IMR-90 (cell line): ENCODE measurements at regions not wholly inside any gene's neighbourhood (a gene's known extent, or its start where the extent isn't known, plus 50 kb on each side); places are given as distances from the start of the nearest gene placed in this dataset.

Experiments used
- ATAC-seq: fragments of 200-7000 bp; cut with Tn5 transposase; 2 replicates; pipeline ENCODE4 v1.9.1; 2020; ENCODE audit warnings: low read depth, mild to moderate bottlenecking, moderate library complexity
- BruUV-seq: library from RNA; stranded (reverse); fragments of 400-500 nt; replicated peaks from 2 replicates; lab custom pipeline; 2021; lab: Mats Ljungman, UMichigan
- CTCF ChIA-PET: fragments of 300-600 bp; formaldehyde crosslinking; extraction: SDS; loops from one replicate; lab custom pipeline; 2021; ENCODE audit warnings: antibody characterized with exemption; lab: Yijun Ruan, JAX
- POLR2A ChIA-PET: fragments of 300-600 bp; sonication (Branson Sonifier 250); formaldehyde crosslinking; loops from one replicate; lab custom pipeline; 2022; ENCODE audit warnings: antibody characterized with exemption; ENCODE audit not compliant: unreplicated experiment; lab: Charles Lee
- DNase-seq: peaks from one replicate; pipeline ENCODE4 v3.0.0; 2013
- H2AFZ ChIP-seq: replicated peaks from 2 replicates; pipeline ENCODE3; 2013; ENCODE audit warnings: low read length, mild to moderate bottlenecking; ENCODE audit not compliant: poor library complexity
- H2AK5ac ChIP-seq: 2 replicates; pipeline ENCODE4 v1.6.1; 2013; ENCODE audit warnings: low read depth, low read length, inconsistent platforms
- H2AK9ac ChIP-seq: replicated peaks from 2 replicates; pipeline ENCODE3; 2013; ENCODE audit warnings: mild to moderate bottlenecking, low read depth, low read length, moderate library complexity; ENCODE audit not compliant: poor library complexity
- H2BK120ac ChIP-seq: 2 replicates; pipeline ENCODE4 v1.6.1; 2013; ENCODE audit warnings: low read depth, low read length, inconsistent platforms
- H2BK15ac ChIP-seq: 3 replicates; pipeline ENCODE4 v1.6.1; 2013; ENCODE audit warnings: low read depth, low read length, inconsistent platforms
- H2BK20ac ChIP-seq: 2 replicates; pipeline ENCODE4 v1.6.1; 2013; ENCODE audit warnings: low read depth, mild to moderate bottlenecking, inconsistent platforms, low read length, moderate library complexity
- H2BK5ac ChIP-seq: 2 replicates; pipeline ENCODE4 v1.6.1; 2013; ENCODE audit warnings: mild to moderate bottlenecking, low read depth, low read length, inconsistent platforms; ENCODE audit not compliant: poor library complexity, severe bottlenecking
- H3K14ac ChIP-seq: replicated peaks from 2 replicates; pipeline ENCODE4 v1.6.1; 2013; ENCODE audit warnings: low read depth, low read length, inconsistent platforms
- H3K18ac ChIP-seq: 2 replicates; pipeline ENCODE4 v1.6.1; 2013; ENCODE audit warnings: low read depth, low read length, control low read depth
- H3K23ac ChIP-seq: 2 replicates; pipeline ENCODE4 v1.6.1; 2013; ENCODE audit warnings: low read depth, low read length, inconsistent platforms
- H3K27ac ChIP-seq: 2 replicates; pipeline ENCODE4 v1.5.1; 2013; ENCODE audit warnings: mild to moderate bottlenecking, control low read depth, low read length; ENCODE audit not compliant: insufficient read depth
- H3K27me3 ChIP-seq: 2 replicates; pipeline ENCODE4 v1.6.1; 2013; ENCODE audit warnings: low read length; ENCODE audit not compliant: control insufficient read depth, insufficient read depth
- H3K36me3 ChIP-seq: 2 replicates; pipeline ENCODE4 v1.6.1; 2013; ENCODE audit warnings: low read length, mixed read lengths; ENCODE audit not compliant: control insufficient read depth, insufficient read depth
- H3K4ac ChIP-seq: 2 replicates; pipeline ENCODE4 v1.6.1; 2013; ENCODE audit warnings: low read depth, low read length, inconsistent platforms
- H3K4me1 ChIP-seq: 2 replicates; pipeline ENCODE4 v1.6.1; 2013; ENCODE audit warnings: low read length, mixed read lengths; ENCODE audit not compliant: control insufficient read depth, insufficient read depth
- H3K4me2 ChIP-seq: 2 replicates; pipeline ENCODE4 v1.6.1; 2013; ENCODE audit warnings: low read depth, mild to moderate bottlenecking, control low read depth, low read length, moderate library complexity
- H3K4me3 ChIP-seq: 2 replicates; pipeline ENCODE4 v1.5.1; 2013; ENCODE audit warnings: low read depth, mild to moderate bottlenecking, control low read depth, low read length, moderate library complexity; ENCODE audit not compliant: insufficient read depth
- H3K56ac ChIP-seq: 2 replicates; pipeline ENCODE4 v1.6.1; 2013; ENCODE audit warnings: low read length, inconsistent platforms; ENCODE audit not compliant: insufficient read depth; ENCODE audit errors: extremely low read depth
- H3K79me1 ChIP-seq, 2 experiments: 2 replicates each; pipeline ENCODE4 v1.6.1; 2013; ENCODE audit warnings: low read length in 2 of 2, inconsistent platforms in 1 of 2, low read depth in 1 of 2
- H3K9ac ChIP-seq: 2 replicates; pipeline ENCODE4 v1.6.1; 2013; ENCODE audit warnings: low read depth, low read length, control low read depth
- H3K9me1 ChIP-seq: 2 replicates; pipeline ENCODE4 v1.6.1; 2013; ENCODE audit warnings: low read length, inconsistent platforms; ENCODE audit not compliant: insufficient read depth
- H3K9me3 ChIP-seq: 2 replicates; pipeline ENCODE4 v1.6.1; 2013; ENCODE audit warnings: low read length; ENCODE audit not compliant: control insufficient read depth, insufficient read depth
- H4K20me1 ChIP-seq: 2 replicates; pipeline ENCODE4 v1.6.1; 2013; ENCODE audit warnings: low read length, inconsistent platforms; ENCODE audit not compliant: insufficient read depth
- H4K5ac ChIP-seq: 2 replicates; pipeline ENCODE4 v1.6.1; 2013; ENCODE audit warnings: mild to moderate bottlenecking, low read depth, low read length, control low read depth
- H4K8ac ChIP-seq, 2 experiments: 2 replicates each; pipeline ENCODE4 v1.6.1; 2013; ENCODE audit warnings: low read depth in 2 of 2, low read length in 2 of 2, control low read depth in 1 of 2, inconsistent platforms in 1 of 2
- H4K91ac ChIP-seq: 2 replicates; pipeline ENCODE4 v1.6.1; 2013; ENCODE audit warnings: low read depth, low read length, inconsistent platforms; ENCODE audit not compliant: insufficient read depth
- CEBPB ChIP-seq: IDR thresholded peaks from 2 replicates; pipeline ENCODE4 v1.6.1; 2012; ENCODE audit warnings: low read depth, low read length, improper control_type of control experiment
- CHD1 ChIP-seq: IDR thresholded peaks from 2 replicates; pipeline ENCODE4 v1.6.1; 2012; ENCODE audit warnings: low read depth, low read length, improper control_type of control experiment
- FOS ChIP-seq: fragments of 150-350 bp; IDR thresholded peaks from 2 replicates; pipeline ENCODE4 v1.6.1; 2016; ENCODE audit warnings: low read depth, low read length
- MAFK ChIP-seq: IDR thresholded peaks from 2 replicates; pipeline ENCODE4 v1.6.1; 2012; ENCODE audit warnings: low read depth, low read length, improper control_type of control experiment
- MAZ ChIP-seq: IDR thresholded peaks from 2 replicates; pipeline ENCODE4 v1.6.1; 2012; ENCODE audit warnings: low read depth, mild to moderate bottlenecking, low read length, improper control_type of control experiment, moderate library complexity, borderline replicate concordance
- RCOR1 ChIP-seq: IDR thresholded peaks from 2 replicates; pipeline ENCODE4 v1.6.1; 2012; ENCODE audit warnings: mild to moderate bottlenecking, low read length, improper control_type of control experiment; ENCODE audit not compliant: insufficient replicate concordance
- WGBS, 2 experiments: methylation state at CpG; one replicate each; pipeline versions ENCODE4 v1.1.5 to v1.1.7; 2013; ENCODE audit warnings: missing lambda C conversion rate in 2 of 2; ENCODE audit not compliant: insufficient read length in 1 of 2; ENCODE audit errors: extremely low coverage in 2 of 2; 5-methylcytosine and 5-hydroxymethylcytosine counted together
- dilution Hi-C: fragments of 300-500 bp; cut with HindIII; formaldehyde crosslinking; loops from one replicate; pipeline ENCODE4 v1.14.3; 2018; ENCODE audit warnings: low sequenced_read_pairs; ENCODE audit not compliant: unreplicated experiment
- in situ Hi-C: fragments of 300-500 bp; cut with MboI; formaldehyde crosslinking; loops from 3 replicates; pipeline ENCODE4 v1.14.3; 2019; ENCODE audit warnings: low sequenced_read_pairs, inconsistent platforms, mixed read lengths
- intact Hi-C: fragments of 100-400 bp; cut with micrococcal nuclease; formaldehyde crosslinking; loops from 2 replicates; pipeline ENCODE4 v1.10.0; 2022

- Histone ChIP-seq H2AK5ac (no peak overlapping the region), H3K36me3 (no peaks in the 10 kb centered on the region), H4K20me1 (no peaks in the 10 kb centered on the region), H3K4me2 (no peak overlapping the region), H3K18ac (no peak overlapping the region), H2BK15ac (no peak overlapping the region), H3K79me1 (no peaks in the 10 kb centered on the region), H2BK5ac (no peak overlapping the region), H3K9me3 (peaks cover 8% of the 10 kb centered on the region; the same call in 1 of the 2 replicates), H3K9me1 (no peaks in the 10 kb centered on the region), H3K4me1 (no peaks in the 10 kb centered on the region), H3K27ac (no peak overlapping the region), H3K14ac (no peak overlapping the region), H3K56ac (no peak overlapping the region), H2AK9ac (no peak overlapping the region), H4K8ac (no peak overlapping the region), H2AFZ (no peak overlapping the region), H2BK20ac (no peak overlapping the region), H3K4me3 (no peak overlapping the region), H4K5ac (no peak overlapping the region), H3K27me3 (no peaks in the 10 kb centered on the region), H4K91ac (no peak overlapping the region), H3K9ac (no peak overlapping the region), H3K4ac (no peak overlapping the region), H3K23ac (no peak overlapping the region), H2BK120ac (no peak overlapping the region)
- in situ Hi-C loops: no loop called here
- intact Hi-C loops: no loop called here
- DNase-seq (no peak), ATAC-seq (no peak)
- BruUV-seq: no TSS peak
- no peak for TF ChIP-seq MAZ
- TF ChIP-seq RCOR1: no peak
- no peak for TF ChIP-seq CHD1
- no peak for TF ChIP-seq MAFK
- TF ChIP-seq CEBPB: no peak
- no peak for TF ChIP-seq FOS
- ChIA-PET POLR2A (no interaction called here), CTCF (no interaction called here)
- WGBS, 2 experiments: 0% methylated on average over 2 of the region's 7 CpGs; no CpG with 5 or more reads in 1 of the 2 experiments
- dilution Hi-C loops: no loop called here
Observed at GRCh38 chr20:18973529-18974173, 160.1 kb downstream of the SCP2D1 start.
